Tibial nerve (tissue), 4 donors: ENCODE measurements at regions not wholly inside any gene's neighbourhood (a gene's known extent, or its start where the extent isn't known, plus 50 kb on each side); places are given as distances from the start of the nearest gene placed in this dataset.

Experiments used
- DNase-seq, 2 donors: peaks; one replicate each; pipeline ENCODE4 v3.0.0-alpha.2; 2019; ENCODE audit warnings: low spot score in 2 of 2
- H3K27ac ChIP-seq, 4 donors: fragments of 200-600 bp; sonication (generic) in 3 of 4; one replicate each; pipeline ENCODE4 v1.5.1; 2017 to 2019; ENCODE audit warnings: mild to moderate bottlenecking in 1 of 4
- H3K27me3 ChIP-seq, 2 donors: fragments of 200-600 bp; sonication (generic) in 1 of 2; one replicate each; pipeline versions ENCODE4 v1.5.1 to v1.6.0; 2017 to 2019
- H3K36me3 ChIP-seq, 3 donors: fragments of 200-600 bp; sonication (generic); one replicate each; pipeline ENCODE4 v1.5.1; 2018 to 2019
- H3K4me1 ChIP-seq, 4 donors: fragments of 200-600 bp; sonication (generic) in 3 of 4; one replicate each; pipeline ENCODE4 v1.5.1; 2017 to 2019
- H3K4me3 ChIP-seq, 4 donors: fragments of 200-600 bp; sonication (generic) in 3 of 4; one replicate each; pipeline ENCODE4 v1.5.1; 2017 to 2019; ENCODE audit warnings: mild to moderate bottlenecking in 1 of 4, moderate library complexity in 1 of 4
- H3K9me3 ChIP-seq, 4 donors: fragments of 200-600 bp; sonication (generic) in 3 of 4; one replicate each; pipeline ENCODE4 v1.5.1; 2017 to 2019
- CTCF ChIP-seq, 5 experiments: fragments of 200-600 bp in 3 of 5; fragments of 450-650 bp in 2 of 5; sonication (generic) in 3 of 5; IDR thresholded peaks; one replicate each; pipeline ENCODE4 v1.5.1; 2016 to 2019; ENCODE audit warnings: antibody characterized with exemption in 5 of 5, mild to moderate bottlenecking in 3 of 5, moderate library complexity in 2 of 5
- EP300 ChIP-seq, 2 donors: sonication (generic); formaldehyde crosslinking; IDR thresholded peaks; one replicate each; pipeline ENCODE4 v1.6.1; 2017; ENCODE audit warnings: antibody characterized with exemption in 2 of 2, mild to moderate bottlenecking in 1 of 2
- POLR2A ChIP-seq, 2 donors: fragments of 450-650 bp; IDR thresholded peaks; one replicate each; pipeline ENCODE4 v1.6.1; 2017; ENCODE audit warnings: antibody characterized with exemption in 2 of 2, mild to moderate bottlenecking in 2 of 2, moderate library complexity in 2 of 2
- WGBS, 2 donors: methylation state at CpG; one replicate each; pipeline ENCODE4 v1.1.5; 2018; 5-methylcytosine and 5-hydroxymethylcytosine counted together

GRCh38 chr12:4157122-4157521, 116.4 kb upstream of the CCND2 start:
- Histone ChIP-seq H3K27ac (no peak overlapping the region), H3K27me3 (no peaks in the 10 kb centered on the region), H3K9me3 (no peaks in the 10 kb centered on the region), H3K36me3 (no peaks in the 10 kb centered on the region), H3K4me3 (no peak overlapping the region), H3K4me1 (no peaks in the 10 kb centered on the region)
- WGBS, 2 donors, result 70% methylated on average over 3 of the region's 3 CpGs
- DNase-seq, result no peak
- no peak for TF ChIP-seq POLR2A (IDR thresholded peaks at IDR 0.05)
- no peak for TF ChIP-seq EP300 (IDR thresholded peaks at IDR 0.05)
- TF ChIP-seq CTCF (IDR thresholded peaks at IDR 0.05), result no peak

- DNase-seq, result no peak
- TF ChIP-seq EP300 (IDR thresholded peaks at IDR 0.05) (no peak), CTCF (IDR thresholded peaks at IDR 0.05) (no peak), POLR2A (IDR thresholded peaks at IDR 0.05) (no peak)
- WGBS, 2 donors, result 86 to 87% methylated on average over 2 of the region's 2 CpGs
- H3K9me3 ChIP-seq, result no peaks in the 10 kb centered on the region
- no peaks in the 10 kb centered on the region for H3K4me1 ChIP-seq
- H3K4me3 ChIP-seq, result no peak overlapping the region
- no peaks in the 10 kb centered on the region for H3K27me3 ChIP-seq
- no peaks in the 10 kb centered on the region for H3K36me3 ChIP-seq
- no peak overlapping the region for H3K27ac ChIP-seq
Measured at GRCh38 chr12:4156317-4156716, 117.2 kb upstream of the CCND2 start.

- H3K27ac ChIP-seq, result no peak overlapping the region
- no peaks in the 10 kb centered on the region for H3K9me3 ChIP-seq
- no peaks in the 10 kb centered on the region for H3K27me3 ChIP-seq
- DNase-seq, result no peak
- 87% methylated on average over 7 of the region's 7 CpGs for WGBS, 2 donors
- TF ChIP-seq CTCF (IDR thresholded peaks at IDR 0.05), result no peak
- TF ChIP-seq EP300 (IDR thresholded peaks at IDR 0.05), result no peak
- TF ChIP-seq POLR2A (IDR thresholded peaks at IDR 0.05), result no peak
- no peaks in the 10 kb centered on the region for H3K36me3 ChIP-seq
- H3K4me1 ChIP-seq, result no peaks in the 10 kb centered on the region
- H3K4me3 ChIP-seq, result no peak overlapping the region
Measured at GRCh38 chr12:4154672-4155225, 118.8 kb upstream of the CCND2 start.

GRCh38 chr12:4153343-4153892, 120.1 kb upstream of the CCND2 start:
- DNase-seq, result no peak
- Histone ChIP-seq H3K4me1 (no peaks in the 10 kb centered on the region), H3K4me3 (no peak overlapping the region), H3K9me3 (no peaks in the 10 kb centered on the region), H3K27ac (no peak overlapping the region), H3K36me3 (no peaks in the 10 kb centered on the region), H3K27me3 (no peaks in the 10 kb centered on the region)
- WGBS, 2 donors, result 60 to 88% methylated on average over 3 of the region's 3 CpGs
- TF ChIP-seq EP300 (IDR thresholded peaks at IDR 0.05) (no peak), CTCF (IDR thresholded peaks at IDR 0.05) (no peak), POLR2A (IDR thresholded peaks at IDR 0.05) (no peak)

- Histone ChIP-seq H3K27ac (no peak overlapping the region), H3K36me3 (no peaks in the 10 kb centered on the region), H3K27me3 (no peaks in the 10 kb centered on the region), H3K9me3 (no peaks in the 10 kb centered on the region), H3K4me1 (no peaks in the 10 kb centered on the region), H3K4me3 (no peak overlapping the region)
- TF ChIP-seq CTCF (IDR thresholded peaks at IDR 0.05), result no peak
- no peak for TF ChIP-seq POLR2A (IDR thresholded peaks at IDR 0.05)
- no peak for TF ChIP-seq EP300 (IDR thresholded peaks at IDR 0.05)
- DNase-seq, result no peak
- WGBS, 2 donors, result 46 to 54% methylated on average over 7 of the region's 7 CpGs
Measured at GRCh38 chr12:4152145-4152795, 121.3 kb upstream of the CCND2 start.
